ENCODE measurements at regions not wholly inside any gene's neighbourhood (a gene's known extent, or its start where the extent isn't known, plus 50 kb on each side); places are given as distances from the start of the nearest gene placed in this dataset.

DNA sequence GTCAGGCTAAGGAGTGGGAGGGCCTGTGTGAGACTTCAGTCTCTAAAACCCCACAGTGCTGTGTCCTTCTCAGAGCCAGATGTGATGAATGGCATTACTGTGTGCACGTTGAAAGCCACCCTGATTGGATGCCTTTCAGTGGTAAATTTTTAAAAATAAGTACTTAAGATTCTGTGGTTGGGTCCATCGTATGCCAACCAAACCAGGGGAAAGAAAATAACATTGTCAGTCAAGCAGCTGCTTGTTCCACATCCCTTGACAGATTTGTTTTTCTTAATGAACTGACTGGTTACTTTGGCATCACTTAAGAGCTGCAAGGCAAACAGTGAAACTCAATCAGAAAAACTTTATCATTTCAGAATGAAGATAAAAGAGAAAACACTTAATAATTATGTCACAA lies 334.0 kb upstream of the NT5E start:
- Histone ChIP-seq H3K27me3 (ENCODE audit: control insufficient read depth, insufficient read depth, low read length) (peaks cover 2% of the 10 kb centered on the region), H3K27ac (ENCODE audit: insufficient read depth, low read length) (no peak overlapping the region), H2AK9ac (replicated peaks; ENCODE audit: low read depth, low read length, poor library complexity) (no peak overlapping the region), H2BK120ac (ENCODE audit: low read depth, low read length) (no peak overlapping the region), H3K36me3 (ENCODE audit: control insufficient read depth, insufficient read depth, low read length) (no peaks in the 10 kb centered on the region), H3K4me2 (ENCODE audit: low read depth, low read length) (no peak overlapping the region), H4K8ac (ENCODE audit: low read depth in 2 of 2, low read length in 2 of 2) (no peak overlapping the region), H3K18ac (ENCODE audit: low read depth, low read length) (no peak overlapping the region), H3K56ac (ENCODE audit: extremely low read depth, insufficient read depth, low read length) (no peak overlapping the region), H3K4ac (ENCODE audit: low read depth, low read length) (no peak overlapping the region), H2BK5ac (ENCODE audit: low read depth, low read length, poor library complexity, severe bottlenecking) (no peak overlapping the region), H3K9ac (ENCODE audit: low read depth, low read length) (no peak overlapping the region), H4K91ac (ENCODE audit: insufficient read depth, low read depth, low read length) (no peak overlapping the region), H3K9me1 (ENCODE audit: insufficient read depth, low read length) (no peaks in the 10 kb centered on the region), H2AK5ac (ENCODE audit: low read depth, low read length) (no peak overlapping the region), H2AFZ (replicated peaks; ENCODE audit: low read length, poor library complexity) (no peak overlapping the region), H2BK20ac (ENCODE audit: low read depth, low read length) (no peak overlapping the region), H3K79me1 (ENCODE audit: low read depth in 1 of 2, low read length in 2 of 2) (no peaks in the 10 kb centered on the region), H3K14ac (replicated peaks; ENCODE audit: low read depth, low read length) (no peak overlapping the region), H3K23ac (ENCODE audit: low read depth, low read length) (no peak overlapping the region), H4K5ac (ENCODE audit: low read depth, low read length) (no peak overlapping the region), H4K20me1 (ENCODE audit: insufficient read depth, low read length) (no peaks in the 10 kb centered on the region), H2BK15ac (ENCODE audit: low read depth, low read length) (no peak overlapping the region), H3K4me3 (ENCODE audit: insufficient read depth, low read depth, low read length) (no peak overlapping the region), H3K4me1 (ENCODE audit: control insufficient read depth, insufficient read depth, low read length) (no peaks in the 10 kb centered on the region), H3K9me3 (ENCODE audit: control insufficient read depth, insufficient read depth, low read length) (no peaks in the 10 kb centered on the region)
- dilution Hi-C loops (cut with HindIII; ENCODE audit: low sequenced_read_pairs, unreplicated experiment) = no loop called here
- DNase-seq = no peak
- ChIA-PET POLR2A (ENCODE audit: unreplicated experiment) (no interaction called here), CTCF (no interaction called here)
- intact Hi-C loops (cut with micrococcal nuclease) = no loop called here
- TF ChIP-seq CEBPB (IDR thresholded peaks at IDR 0.05; ENCODE audit: low read depth, low read length) (no peak), NFE2L2 (IDR thresholded peaks at IDR 0.05; ENCODE audit: low read depth, low read length) (no peak)
- ATAC-seq (ENCODE audit: low read depth) = no peak
- in situ Hi-C loops (cut with MboI; ENCODE audit: low sequenced_read_pairs) = no loop called here
- no TSS peak for BruUV-seq (replicated peaks)
- WGBS, 2 experiments (ENCODE audit: extremely low coverage in 2 of 2, insufficient read length in 1 of 2) = no CpG with 5 or more reads among the region's 2 CpGs

All from IMR-90 (cell line).